ENCODE measurements at regions not wholly inside any gene's neighbourhood (a gene's known extent, or its start where the extent isn't known, plus 50 kb on each side); places are given as distances from the start of the nearest gene placed in this dataset.

DNA sequence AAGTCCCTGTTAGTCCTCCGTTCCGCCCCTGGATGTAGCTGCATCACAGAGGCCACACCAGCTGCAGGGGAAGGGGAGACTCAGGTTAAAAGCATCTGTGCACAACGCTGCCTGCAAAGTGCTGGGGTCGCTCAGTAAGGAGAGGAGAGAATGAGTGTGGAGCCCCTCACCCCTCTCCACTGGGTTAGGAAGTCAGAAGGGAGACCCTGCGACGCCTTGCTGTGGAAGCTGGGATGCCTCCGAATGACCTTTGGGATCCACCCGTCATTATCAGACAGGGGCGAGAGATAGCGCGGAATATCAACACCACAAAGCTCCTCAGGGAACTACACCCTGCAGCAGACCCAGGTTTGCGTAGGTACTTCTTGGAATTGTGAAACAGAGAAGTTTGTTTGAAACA, 167.7 kb upstream of the SHH start:
- TF ChIP-seq CTCF (conservative IDR thresholded peaks at IDR 0.05; ENCODE audit: low read depth in 2 of 2) (no peak), EZH2phosphoT487 (IDR thresholded peaks at IDR 0.05; ENCODE audit: unreplicated experiment) (no peak), EZH2 (IDR thresholded peaks at IDR 0.05; ENCODE audit: low read depth, unreplicated experiment) (no peak), CREB1 (CRISPR knock-in tag; IDR thresholded peaks at IDR 0.05; ENCODE audit: low read depth) (no peak), POLR2AphosphoS5 (IDR thresholded peaks at IDR 0.05; ENCODE audit: low read depth) (no peak), JUNB (IDR thresholded peaks at IDR 0.05; ENCODE audit: unreplicated experiment) (no peak), STAT1 (IDR thresholded peaks at IDR 0.05; ENCODE audit: unreplicated experiment) (no peak), NANOG (IDR thresholded peaks at IDR 0.05; ENCODE audit: borderline replicate concordance) (no peak), ZNF114 (CRISPR knock-in tag; IDR thresholded peaks at IDR 0.05) (no peak)
- TF ChIP-seq, protein P1, sequence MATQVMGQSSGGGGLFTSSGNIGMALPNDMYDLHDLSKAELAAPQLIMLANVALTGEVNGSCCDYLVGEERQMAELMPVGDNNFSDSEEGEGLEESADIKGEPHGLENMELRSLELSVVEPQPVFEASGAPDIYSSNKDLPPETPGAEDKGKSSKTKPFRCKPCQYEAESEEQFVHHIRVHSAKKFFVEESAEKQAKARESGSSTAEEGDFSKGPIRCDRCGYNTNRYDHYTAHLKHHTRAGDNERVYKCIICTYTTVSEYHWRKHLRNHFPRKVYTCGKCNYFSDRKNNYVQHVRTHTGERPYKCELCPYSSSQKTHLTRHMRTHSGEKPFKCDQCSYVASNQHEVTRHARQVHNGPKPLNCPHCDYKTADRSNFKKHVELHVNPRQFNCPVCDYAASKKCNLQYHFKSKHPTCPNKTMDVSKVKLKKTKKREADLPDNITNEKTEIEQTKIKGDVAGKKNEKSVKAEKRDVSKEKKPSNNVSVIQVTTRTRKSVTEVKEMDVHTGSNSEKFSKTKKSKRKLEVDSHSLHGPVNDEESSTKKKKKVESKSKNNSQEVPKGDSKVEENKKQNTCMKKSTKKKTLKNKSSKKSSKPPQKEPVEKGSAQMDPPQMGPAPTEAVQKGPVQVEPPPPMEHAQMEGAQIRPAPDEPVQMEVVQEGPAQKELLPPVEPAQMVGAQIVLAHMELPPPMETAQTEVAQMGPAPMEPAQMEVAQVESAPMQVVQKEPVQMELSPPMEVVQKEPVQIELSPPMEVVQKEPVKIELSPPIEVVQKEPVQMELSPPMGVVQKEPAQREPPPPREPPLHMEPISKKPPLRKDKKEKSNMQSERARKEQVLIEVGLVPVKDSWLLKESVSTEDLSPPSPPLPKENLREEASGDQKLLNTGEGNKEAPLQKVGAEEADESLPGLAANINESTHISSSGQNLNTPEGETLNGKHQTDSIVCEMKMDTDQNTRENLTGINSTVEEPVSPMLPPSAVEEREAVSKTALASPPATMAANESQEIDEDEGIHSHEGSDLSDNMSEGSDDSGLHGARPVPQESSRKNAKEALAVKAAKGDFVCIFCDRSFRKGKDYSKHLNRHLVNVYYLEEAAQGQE (IDR thresholded peaks at IDR 0.05; ENCODE audit: unreplicated experiment): no peak

All from GM23338 (cell line).